GM12875 (cell line): ENCODE measurements at regions not wholly inside any gene's neighbourhood (a gene's known extent, or its start where the extent isn't known, plus 50 kb on each side); places are given as distances from the start of the nearest gene placed in this dataset.

Experiments used
- H3K4me3 ChIP-seq: one replicate; pipeline ENCODE4 v1.5.1; 2011; ENCODE audit warnings: low read depth, low read length, control low read depth
- TF ChIP-seq, protein P1 (sequence below): IDR thresholded peaks from 2 replicates; pipeline ENCODE4 v1.5.1; 2011; ENCODE audit warnings: low read depth, mild to moderate bottlenecking, control low read depth, inconsistent platforms, low read length, moderate library complexity, borderline replicate concordance; ENCODE audit not compliant: insufficient read depth

DNA sequence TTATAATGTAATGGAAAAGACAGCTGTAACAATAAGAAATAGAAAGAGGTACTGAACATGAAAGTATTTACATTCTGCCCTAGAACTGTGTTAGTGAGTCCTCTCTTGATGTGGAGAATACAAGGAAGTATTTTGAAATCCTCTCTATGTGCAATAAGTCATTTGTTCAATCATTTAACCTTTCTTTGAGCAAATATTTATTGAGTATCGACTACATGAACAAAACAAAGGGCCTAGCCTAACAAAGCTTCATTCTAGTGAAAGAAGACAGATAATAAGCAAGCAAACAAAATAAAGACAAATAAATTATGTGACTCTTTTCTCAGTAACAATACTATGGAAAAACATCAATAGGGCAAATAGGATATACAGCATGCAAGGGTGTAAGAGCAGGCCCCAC is 354.9 kb upstream of the ATP11B start:
- TF ChIP-seq, protein P1, sequence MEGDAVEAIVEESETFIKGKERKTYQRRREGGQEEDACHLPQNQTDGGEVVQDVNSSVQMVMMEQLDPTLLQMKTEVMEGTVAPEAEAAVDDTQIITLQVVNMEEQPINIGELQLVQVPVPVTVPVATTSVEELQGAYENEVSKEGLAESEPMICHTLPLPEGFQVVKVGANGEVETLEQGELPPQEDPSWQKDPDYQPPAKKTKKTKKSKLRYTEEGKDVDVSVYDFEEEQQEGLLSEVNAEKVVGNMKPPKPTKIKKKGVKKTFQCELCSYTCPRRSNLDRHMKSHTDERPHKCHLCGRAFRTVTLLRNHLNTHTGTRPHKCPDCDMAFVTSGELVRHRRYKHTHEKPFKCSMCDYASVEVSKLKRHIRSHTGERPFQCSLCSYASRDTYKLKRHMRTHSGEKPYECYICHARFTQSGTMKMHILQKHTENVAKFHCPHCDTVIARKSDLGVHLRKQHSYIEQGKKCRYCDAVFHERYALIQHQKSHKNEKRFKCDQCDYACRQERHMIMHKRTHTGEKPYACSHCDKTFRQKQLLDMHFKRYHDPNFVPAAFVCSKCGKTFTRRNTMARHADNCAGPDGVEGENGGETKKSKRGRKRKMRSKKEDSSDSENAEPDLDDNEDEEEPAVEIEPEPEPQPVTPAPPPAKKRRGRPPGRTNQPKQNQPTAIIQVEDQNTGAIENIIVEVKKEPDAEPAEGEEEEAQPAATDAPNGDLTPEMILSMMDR: no peak
- H3K4me3 ChIP-seq: no peak overlapping the region

DNA sequence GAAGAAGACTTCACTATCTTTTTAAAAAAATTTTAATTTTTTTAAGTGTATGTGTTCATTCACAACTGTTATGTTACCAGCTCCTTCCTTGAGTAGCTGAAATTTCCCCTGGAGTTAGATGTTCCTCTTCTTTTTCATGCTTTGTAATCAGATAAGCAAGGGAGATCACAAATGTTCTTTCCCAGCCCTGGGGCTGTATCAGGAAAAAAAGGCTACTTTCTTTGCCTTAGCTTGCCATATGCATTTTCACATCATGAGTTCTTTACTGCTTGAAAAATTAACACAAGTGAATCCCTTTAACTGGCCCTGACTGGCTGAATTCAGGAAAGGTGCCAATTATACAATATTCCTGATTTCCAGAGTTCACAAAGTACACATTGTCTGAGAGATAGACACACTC is 353.2 kb upstream of the ATP11B start:
- TF ChIP-seq, protein P1: no peak
- no peak overlapping the region for H3K4me3 ChIP-seq

DNA sequence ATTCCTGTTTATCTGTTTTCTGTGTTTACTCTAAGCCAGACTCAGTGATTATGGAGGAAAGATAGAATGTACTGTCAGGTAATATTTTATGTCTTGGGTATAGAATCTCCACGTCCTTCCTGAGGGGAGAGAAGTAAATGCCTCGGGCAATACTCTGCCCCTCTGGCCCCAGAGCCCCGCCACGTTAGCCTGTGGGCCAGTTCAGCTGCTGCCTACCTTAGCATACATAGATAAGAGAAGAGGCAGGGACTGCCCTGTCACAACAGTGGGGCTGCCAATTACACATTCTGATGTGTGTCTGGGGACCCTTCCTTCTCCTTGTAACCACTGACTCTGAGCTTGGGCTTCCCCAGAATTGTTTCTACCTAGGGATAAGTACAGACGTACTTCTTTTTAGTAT is 347.7 kb upstream of the ATP11B start:
- no peak overlapping the region for H3K4me3 ChIP-seq
- TF ChIP-seq, protein P1: no peak

DNA sequence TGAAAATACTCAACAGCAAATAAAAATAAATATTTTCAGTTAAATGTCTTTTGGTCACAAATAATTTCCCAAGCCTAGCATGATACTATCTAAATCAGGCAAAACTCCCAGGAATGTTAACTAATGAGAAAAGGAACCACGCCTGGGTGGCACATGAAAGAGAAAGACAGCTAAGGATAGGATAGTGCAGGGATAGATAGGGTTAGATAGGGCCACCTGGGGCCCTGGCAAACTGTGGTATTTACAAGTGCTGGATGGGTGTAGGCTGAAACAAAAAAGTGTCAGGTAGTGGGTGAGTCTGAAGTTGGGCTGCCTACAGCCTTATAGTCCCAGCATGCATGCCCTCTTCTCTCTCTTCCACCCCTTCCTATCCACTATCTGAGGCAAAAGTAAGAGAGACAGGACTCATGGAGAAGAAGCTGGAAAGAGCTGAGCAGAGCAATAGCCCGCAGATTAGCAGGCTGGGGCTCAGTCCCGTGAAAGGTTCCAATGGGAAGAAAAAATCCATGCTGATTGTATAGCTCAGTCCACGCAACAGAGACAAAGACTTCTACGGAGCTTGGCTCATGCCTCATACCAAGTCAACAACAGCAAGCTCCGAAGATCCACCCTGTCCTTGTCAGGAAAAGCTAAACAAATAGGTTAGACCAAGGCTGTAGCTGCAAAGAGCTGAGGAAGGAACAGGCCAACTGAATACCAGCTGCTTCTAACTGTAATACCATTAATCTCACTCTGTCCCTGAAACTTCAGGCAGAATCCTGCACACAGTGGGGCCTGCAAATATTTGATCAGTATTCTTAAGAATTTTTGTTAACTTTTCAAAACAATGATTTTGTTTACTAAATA is 342.1 kb upstream of the ATP11B start:
- no peak overlapping the region for H3K4me3 ChIP-seq
- TF ChIP-seq, protein P1: no peak

DNA sequence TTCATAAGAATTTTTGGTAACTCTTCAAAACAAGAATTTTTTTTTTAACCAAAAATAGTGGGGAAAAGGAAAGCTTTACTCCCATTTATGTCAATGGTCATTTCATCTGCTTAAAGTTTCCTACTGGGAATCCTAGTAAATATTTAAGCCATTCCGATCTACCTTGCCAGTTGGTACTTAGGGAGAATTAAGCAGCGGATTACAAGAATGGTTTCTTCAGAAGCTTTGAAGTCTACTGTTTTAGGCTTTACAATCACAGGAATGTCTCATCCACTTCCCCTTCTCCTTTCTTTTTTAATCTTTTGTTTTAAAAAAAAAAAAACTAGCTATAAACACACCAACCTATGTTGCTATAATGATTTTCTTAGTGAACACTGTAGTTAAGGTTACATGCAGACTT is 341.4 kb upstream of the ATP11B start:
- TF ChIP-seq, protein P1: no peak
- no peak overlapping the region for H3K4me3 ChIP-seq

DNA sequence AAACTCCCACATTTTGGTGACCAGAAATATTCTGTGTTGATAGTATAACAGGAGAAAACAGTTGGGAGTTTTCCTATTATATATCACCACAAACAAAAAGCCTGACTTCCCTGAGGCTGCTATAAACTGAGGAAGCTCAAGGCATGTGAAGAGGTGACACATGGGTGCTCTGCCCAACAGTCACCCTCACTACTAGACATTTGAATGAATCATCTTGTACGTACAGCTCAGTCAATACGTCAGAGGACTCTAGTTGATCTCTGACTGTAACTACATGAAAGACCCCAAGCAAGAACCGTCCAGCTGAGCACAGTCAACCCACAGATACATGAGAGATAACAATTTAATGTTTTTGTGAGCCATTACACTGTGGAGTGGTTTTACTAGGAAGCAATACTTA is 338.3 kb upstream of the ATP11B start:
- TF ChIP-seq, protein P1: no peak

DNA sequence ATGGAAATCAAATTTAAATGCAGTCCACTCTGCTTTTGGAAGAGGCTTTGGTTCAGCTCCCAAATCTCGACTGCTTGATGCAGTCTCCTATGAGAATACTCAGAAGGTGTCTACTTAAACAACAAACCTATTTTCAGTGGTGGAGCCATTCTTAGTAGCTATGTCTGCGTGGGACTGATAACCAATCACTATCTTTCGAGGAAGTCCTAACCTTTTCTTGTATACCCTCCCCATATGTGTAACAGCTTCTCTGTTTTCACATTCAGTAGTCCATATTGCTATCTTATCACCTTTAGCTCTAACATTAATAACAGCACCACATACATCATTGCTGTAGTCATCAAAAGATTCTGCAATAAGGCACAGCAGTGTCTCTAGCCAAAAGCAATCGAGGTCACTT is 333.0 kb upstream of the ATP11B start:
- H3K4me3 ChIP-seq: no peak overlapping the region
- TF ChIP-seq, protein P1: no peak

More for the DNA sequence above, 338.3 kb upstream of the ATP11B start:
- no peak overlapping the region for H3K4me3 ChIP-seq
